ENCODE measurements at regions not wholly inside any gene's neighbourhood (a gene's known extent, or its start where the extent isn't known, plus 50 kb on each side); places are given as distances from the start of the nearest gene placed in this dataset.

GRCh38 chr1:218896202-218896601 is 277.5 kb upstream of the LYPLAL1 start:
- Histone ChIP-seq H2AK5ac (ENCODE audit: low read depth, low read length) (no peak overlapping the region), H3K23me2 (ENCODE audit: low read depth, low read length) (no peaks in the 10 kb centered on the region), H2AFZ (ENCODE audit: low read length) (no peak overlapping the region), H3K27ac (ENCODE audit: low read depth, low read length) (no peak overlapping the region), H3K4me3 (ENCODE audit: extremely low read depth in 1 of 4, insufficient read depth in 2 of 4, low read depth in 3 of 4, low read length in 4 of 4) (no peak overlapping the region), H4K91ac (replicated peaks; ENCODE audit: insufficient read length, low read length) (no peak overlapping the region), H3K79me1 (ENCODE audit: low read depth, low read length) (no peaks in the 10 kb centered on the region), H4K5ac (ENCODE audit: insufficient read length, low read depth, low read length) (no peak overlapping the region), H2BK20ac (ENCODE audit: low read length) (no peak overlapping the region), H2BK5ac (ENCODE audit: low read depth, low read length) (no peak overlapping the region), H4K8ac (ENCODE audit: extremely low read depth, insufficient read depth, low read length) (no peak overlapping the region), H3K23ac (ENCODE audit: insufficient read length) (no peak overlapping the region), H2BK12ac (ENCODE audit: low read depth, low read length) (no peak overlapping the region), H3K14ac (ENCODE audit: insufficient read length) (no peak overlapping the region), H3K4me1 (replicated peaks in 1 of 4; ENCODE audit: control insufficient read depth in 3 of 4, insufficient read depth in 4 of 4, low read length in 3 of 4) (no peaks in the 10 kb centered on the region), H3K79me2 (ENCODE audit: control insufficient read depth in 1 of 2, insufficient read depth in 2 of 2, low read length in 2 of 2) (no peaks in the 10 kb centered on the region), H3K56ac (replicated peaks; ENCODE audit: insufficient read length, low read depth, low read length) (no peak overlapping the region), H3K9me3 (ENCODE audit: insufficient read depth in 2 of 2, low read depth in 1 of 2, low read length in 1 of 2) (no peaks in the 10 kb centered on the region), H2BK120ac (replicated peaks; ENCODE audit: low read depth, low read length) (no peak overlapping the region), H3K27me3 (replicated peaks in 1 of 4; ENCODE audit: control insufficient read depth in 3 of 4, extremely low read depth in 1 of 4, insufficient read depth in 3 of 4, low read length in 3 of 4) (no peaks in the 10 kb centered on the region), H3K36me3 (ENCODE audit: control insufficient read depth in 2 of 4, insufficient read depth in 4 of 4, low read length in 3 of 4) (no peaks in the 10 kb centered on the region), H3K4ac (replicated peaks; ENCODE audit: insufficient read length, low read depth, low read length) (no peak overlapping the region), H3K4me2 (ENCODE audit: insufficient read depth in 1 of 2, low read depth in 2 of 2, low read length in 2 of 2) (no peak overlapping the region), H3K18ac (ENCODE audit: extremely low read depth, low read length) (no peak overlapping the region), H2BK15ac (ENCODE audit: low read length) (no peak overlapping the region), H3K9ac (replicated peaks in 1 of 4; ENCODE audit: extremely low read depth in 1 of 4, low read depth in 3 of 4, low read length in 3 of 4) (no peak overlapping the region), H4K20me1 (replicated peaks in 1 of 2; ENCODE audit: control insufficient read depth in 1 of 2, insufficient read depth in 2 of 2, low read length in 2 of 2) (no peaks in the 10 kb centered on the region)
- ChIA-PET CTCF (ENCODE audit: partially characterized antibody) (no interaction called here), POLR2A (ENCODE audit: partially characterized antibody) (no interaction called here)
- no peak for FAIRE-seq
- 90% methylated on average over 5 of the region's 5 CpGs; no CpG with 5 or more reads in 1 of the 2 experiments for WGBS, 2 experiments (ENCODE audit: extremely low coverage in 1 of 2, insufficient coverage in 1 of 2, insufficient read length in 1 of 2, insufficient replicate concordance in 2 of 2, low coverage in 1 of 2, low lambda C conversion rate in 2 of 2, missing lambda C conversion rate in 1 of 2)
- no peak for TF ChIP-seq POU5F1 (IDR thresholded peaks at IDR 0.05; ENCODE audit: low read depth, low read length)
- TF ChIP-seq HDAC6 (IDR thresholded peaks at IDR 0.05; ENCODE audit: low read depth, low read length): no peak
- TF ChIP-seq TBP (IDR thresholded peaks at IDR 0.05; ENCODE audit: low read depth, low read length): no peak
- no peak for TF ChIP-seq FOSL1 (IDR thresholded peaks at IDR 0.05; ENCODE audit: insufficient read depth, low read depth, low read length)
- no peak for TF ChIP-seq ATF2 (IDR thresholded peaks at IDR 0.05; ENCODE audit: low read length)
- TF ChIP-seq GABPA (IDR thresholded peaks at IDR 0.05; ENCODE audit: borderline replicate concordance, insufficient read depth, low read length): no peak
- no peak for TF ChIP-seq TAF1 (IDR thresholded peaks at IDR 0.05; ENCODE audit: low read depth, low read length)
- no peak for TF ChIP-seq RNF2 (IDR thresholded peaks at IDR 0.05; ENCODE audit: borderline replicate concordance, low read depth, low read length, missing control alignments, poor library complexity, severe bottlenecking)
- DNase-seq (ENCODE audit: low read depth in 1 of 2, low spot score in 2 of 2): no peak
